ENCODE measurements at regions not wholly inside any gene's neighbourhood (a gene's known extent, or its start where the extent isn't known, plus 50 kb on each side); places are given as distances from the start of the nearest gene placed in this dataset.

GRCh38 chr10:2834214-2834613 is 233.1 kb upstream of the PFKP start:
- no peak for TF ChIP-seq CTCF (IDR thresholded peaks at IDR 0.05)
- TF ChIP-seq POLR2A (IDR thresholded peaks at IDR 0.05), result no peak

All from right lobe of liver (tissue), 4 donors.